H1 (cell line): ENCODE measurements at regions not wholly inside any gene's neighbourhood (a gene's known extent, or its start where the extent isn't known, plus 50 kb on each side); places are given as distances from the start of the nearest gene placed in this dataset.

Source experiments
- CTCF ChIA-PET: fragments of 300-600 bp; sonication (Branson Sonifier 250); formaldehyde crosslinking; loops from one replicate; lab custom pipeline; 2021; ENCODE audit not compliant: partially characterized antibody; lab: Charles Lee
- POLR2A ChIA-PET: fragments of 300-600 bp; sonication (Branson Sonifier 250); formaldehyde crosslinking; loops from one replicate; lab custom pipeline; 2021; ENCODE audit warnings: inconsistent platforms; ENCODE audit not compliant: partially characterized antibody; lab: Charles Lee
- DNase-seq, 2 experiments: peaks; one replicate each; pipeline versions ENCODE4 v3.0.0 to v3.0.0-alpha.2; 2010 to 2022; ENCODE audit warnings: low spot score in 2 of 2, low read depth in 1 of 2, mixed read lengths in 1 of 2
- FAIRE-seq: peaks from 2 replicates; lab custom pipeline; 2011; peaks lifted over from hg19 to GRCh38; lab: Jason Lieb, UNC
- H2AFZ ChIP-seq: 2 replicates; pipeline ENCODE4 v1.8.1; 2012; ENCODE audit warnings: low read length, inconsistent platforms
- H2AK5ac ChIP-seq: 2 replicates; pipeline ENCODE4 v1.6.1; 2013; ENCODE audit warnings: low read depth, low read length
- H2BK120ac ChIP-seq: replicated peaks from 2 replicates; pipeline ENCODE3; 2013; ENCODE audit warnings: low read depth, low read length, inconsistent platforms
- H2BK12ac ChIP-seq: 2 replicates; pipeline ENCODE4 v1.6.1; 2013; ENCODE audit warnings: low read depth, low read length
- H2BK15ac ChIP-seq: 2 replicates; pipeline ENCODE4 v1.6.1; 2013; ENCODE audit warnings: low read length
- H2BK20ac ChIP-seq: 2 replicates; pipeline ENCODE4 v1.6.1; 2013; ENCODE audit warnings: low read length
- H2BK5ac ChIP-seq: 2 replicates; pipeline ENCODE4 v1.6.1; 2013; ENCODE audit warnings: low read depth, low read length
- H3K14ac ChIP-seq: 2 replicates; pipeline ENCODE4 v1.6.1; 2013; ENCODE audit warnings: inconsistent platforms; ENCODE audit not compliant: insufficient read length
- H3K18ac ChIP-seq: 2 replicates; pipeline ENCODE4 v1.6.1; 2013; ENCODE audit warnings: low read length; ENCODE audit errors: extremely low read depth
- H3K23ac ChIP-seq: 2 replicates; pipeline ENCODE4 v1.6.1; 2013; ENCODE audit warnings: inconsistent platforms; ENCODE audit not compliant: insufficient read length
- H3K23me2 ChIP-seq: 2 replicates; pipeline ENCODE4 v1.6.1; 2013; ENCODE audit warnings: low read depth, low read length
- H3K27ac ChIP-seq: 2 replicates; pipeline ENCODE4 v1.6.1; 2011; ENCODE audit warnings: low read depth, low read length, inconsistent platforms
- H3K27me3 ChIP-seq, 4 experiments: replicated peaks in 1 of 4; 1 replicate in 1 of 4; 2 replicates in 3 of 4; pipeline versions ENCODE4 v1.6.1 to v1.8.1; 2011 to 2013; ENCODE audit warnings: low read length in 3 of 4, mild to moderate bottlenecking in 3 of 4, inconsistent platforms in 2 of 4, mixed read lengths in 2 of 4, moderate library complexity in 1 of 4; ENCODE audit not compliant: control insufficient read depth in 3 of 4, insufficient read depth in 3 of 4; ENCODE audit errors: extremely low read depth in 1 of 4
- H3K36me3 ChIP-seq, 4 experiments: 2 replicates each; pipeline versions ENCODE4 v1.6.1 to v1.8.1; 2011 to 2013; ENCODE audit warnings: mild to moderate bottlenecking in 4 of 4, low read length in 3 of 4, moderate library complexity in 2 of 4, control low read depth in 1 of 4, inconsistent platforms in 1 of 4; ENCODE audit not compliant: insufficient read depth in 4 of 4, control insufficient read depth in 2 of 4
- H3K4ac ChIP-seq: replicated peaks from 2 replicates; pipeline ENCODE3; 2013; ENCODE audit warnings: low read length, low read depth, mixed read lengths, inconsistent platforms; ENCODE audit not compliant: insufficient read length
- H3K4me1 ChIP-seq, 4 experiments: replicated peaks in 1 of 4; 1 replicate in 1 of 4; 2 replicates in 3 of 4; pipeline versions ENCODE4 v1.6.1 to v1.8.1; 2011 to 2013; ENCODE audit warnings: low read length in 3 of 4, inconsistent platforms in 2 of 4, mixed read lengths in 1 of 4; ENCODE audit not compliant: insufficient read depth in 4 of 4, control insufficient read depth in 3 of 4
- H3K4me2 ChIP-seq, 2 experiments: 2 replicates each; pipeline versions ENCODE4 v1.6.1 to v1.8.1; 2011 to 2013; ENCODE audit warnings: low read depth in 2 of 2, low read length in 2 of 2, control low read depth in 1 of 2, inconsistent platforms in 1 of 2, mild to moderate bottlenecking in 1 of 2; ENCODE audit not compliant: insufficient read depth in 1 of 2
- H3K4me3 ChIP-seq, 4 experiments: fragments of 200-600, 300-600 bp in 1 of 4; sonication (generic), shearing (Covaris generic), sonication (Bioruptor Twin) in 1 of 4; 2 replicates each; pipeline versions ENCODE4 v1.5.1 to v1.8.1; 2011 to 2016; ENCODE audit warnings: low read length in 4 of 4, low read depth in 3 of 4, control low read depth in 2 of 4, inconsistent platforms in 2 of 4, mild to moderate bottlenecking in 2 of 4, mixed read lengths in 1 of 4, moderate library complexity in 1 of 4; ENCODE audit not compliant: insufficient read depth in 2 of 4; ENCODE audit errors: extremely low read depth in 1 of 4
- H3K56ac ChIP-seq: replicated peaks from 2 replicates; pipeline ENCODE3; 2013; ENCODE audit warnings: low read depth, mild to moderate bottlenecking, mixed read lengths, low read length, inconsistent platforms; ENCODE audit not compliant: insufficient read length
- H3K79me1 ChIP-seq: 2 replicates; pipeline ENCODE4 v1.6.1; 2013; ENCODE audit warnings: low read depth, low read length, control low read depth
- H3K79me2 ChIP-seq, 2 experiments: 2 replicates each; pipeline versions ENCODE4 v1.6.1 to v1.8.1; 2012 to 2013; ENCODE audit warnings: low read length in 2 of 2, mild to moderate bottlenecking in 2 of 2, inconsistent platforms in 1 of 2; ENCODE audit not compliant: insufficient read depth in 2 of 2, control insufficient read depth in 1 of 2
- H3K9ac ChIP-seq, 4 experiments: replicated peaks in 1 of 4; 1 replicate in 1 of 4; 2 replicates in 3 of 4; pipeline versions ENCODE4 v1.6.1 to v1.8.1; 2011 to 2013; ENCODE audit warnings: low read depth in 3 of 4, low read length in 3 of 4, control low read depth in 2 of 4, mild to moderate bottlenecking in 2 of 4, moderate library complexity in 2 of 4, inconsistent platforms in 1 of 4; ENCODE audit errors: extremely low read depth in 1 of 4
- H3K9me3 ChIP-seq, 2 experiments: 2 replicates each; pipeline versions ENCODE4 v1.6.1 to v1.8.1; 2012 to 2013; ENCODE audit warnings: mild to moderate bottlenecking in 2 of 2, moderate library complexity in 2 of 2, control low read depth in 1 of 2, inconsistent platforms in 1 of 2, low read depth in 1 of 2, low read length in 1 of 2, mixed read lengths in 1 of 2; ENCODE audit not compliant: insufficient read depth in 2 of 2
- H4K20me1 ChIP-seq, 2 experiments: replicated peaks in 1 of 2; 2 replicates each; pipeline versions ENCODE3 to v1.8.1; 2011 to 2013; ENCODE audit warnings: inconsistent platforms in 2 of 2, low read length in 2 of 2, mild to moderate bottlenecking in 1 of 2; ENCODE audit not compliant: insufficient read depth in 2 of 2, control insufficient read depth in 1 of 2
- H4K5ac ChIP-seq: 2 replicates; pipeline ENCODE4 v1.6.1; 2013; ENCODE audit warnings: low read length, low read depth, mixed read lengths, inconsistent platforms; ENCODE audit not compliant: insufficient read length
- H4K8ac ChIP-seq: 2 replicates; pipeline ENCODE4 v1.8.0; 2013; ENCODE audit warnings: mild to moderate bottlenecking, moderate library complexity, low read length, inconsistent platforms; ENCODE audit not compliant: insufficient read depth; ENCODE audit errors: extremely low read depth
- H4K91ac ChIP-seq: replicated peaks from 2 replicates; pipeline ENCODE3; 2013; ENCODE audit warnings: low read length, mixed read lengths, inconsistent platforms; ENCODE audit not compliant: insufficient read length
- ATF3 ChIP-seq: IDR thresholded peaks from 2 replicates; pipeline ENCODE4 v1.6.1; 2011; ENCODE audit warnings: low read depth, mild to moderate bottlenecking, low read length; ENCODE audit not compliant: insufficient read depth
- BCL11A ChIP-seq, 2 experiments: IDR thresholded peaks; one replicate each; pipeline ENCODE4 v1.6.1; 2011; ENCODE audit warnings: low read depth in 2 of 2, low read length in 2 of 2, mild to moderate bottlenecking in 2 of 2
- CBX8 ChIP-seq: fragments of 300-800, 300-1000 bp; sonication (generic); IDR thresholded peaks from 2 replicates; pipeline ENCODE4 v1.7.1; 2016; ENCODE audit warnings: low read depth, low read length, borderline replicate concordance
- CHD1 ChIP-seq: IDR thresholded peaks from 2 replicates; pipeline ENCODE4 v1.6.1; 2012; ENCODE audit warnings: low read depth, low read length, improper control_type of control experiment
- CTBP2 ChIP-seq: IDR thresholded peaks from 2 replicates; pipeline ENCODE4 v1.7.0; 2011; ENCODE audit warnings: borderline replicate concordance, mild to moderate bottlenecking, moderate library complexity, mixed read lengths, low read length; ENCODE audit not compliant: insufficient read depth, insufficient read length
- CTCF ChIP-seq, 3 experiments: IDR thresholded peaks; 1 replicate in 2 of 3; 2 replicates in 1 of 3; pipeline versions ENCODE4 v1.5.1 to v1.6.1; 2011; ENCODE audit warnings: low read length in 3 of 3, mild to moderate bottlenecking in 3 of 3, inconsistent platforms in 2 of 3, low read depth in 1 of 3, moderate library complexity in 1 of 3; ENCODE audit not compliant: insufficient read depth in 1 of 3; ENCODE audit errors: control extremely low read depth in 1 of 3
- EZH2 ChIP-seq: fragments of 200-600 bp; sonication (generic); IDR thresholded peaks from 2 replicates; pipeline ENCODE4 v1.7.1; 2012; ENCODE audit warnings: low read depth, mild to moderate bottlenecking, moderate library complexity, low read length, inconsistent platforms; ENCODE audit not compliant: severe bottlenecking
- KDM1A ChIP-seq: fragments of 200-600, 300-600 bp; sonication (generic); IDR thresholded peaks from 2 replicates; pipeline ENCODE4 v1.7.1; 2016; ENCODE audit warnings: mild to moderate bottlenecking, low read length, borderline replicate concordance
- PHF8 ChIP-seq: fragments of 200-600 bp; sonication (generic); conservative IDR thresholded peaks from 2 replicates; pipeline ENCODE4 v1.7.1; 2012; ENCODE audit warnings: low read depth, mild to moderate bottlenecking, inconsistent platforms, low read length, moderate library complexity
- TAF1 ChIP-seq: IDR thresholded peaks from 2 replicates; pipeline ENCODE4 v1.6.1; 2011; ENCODE audit warnings: mild to moderate bottlenecking, low read depth, low read length
- TEAD4 ChIP-seq: IDR thresholded peaks from 2 replicates; pipeline ENCODE4 v1.6.1; 2012; ENCODE audit warnings: low read depth, low read length, inconsistent platforms, mixed read lengths
- YY1 ChIP-seq: IDR thresholded peaks from 2 replicates; pipeline ENCODE4 v1.6.1; 2011; ENCODE audit warnings: low read depth, mild to moderate bottlenecking, low read length
- WGBS, 2 experiments: shearing (Covaris generic) in 1 of 2; methylation state at CpG; one replicate each; pipeline versions ENCODE4 v1.1.6 to v1.1.7; 2013 to 2015; ENCODE audit warnings: low lambda C conversion rate in 2 of 2, mixed read lengths in 2 of 2, inconsistent platforms in 1 of 2, low coverage in 1 of 2, missing lambda C conversion rate in 1 of 2; ENCODE audit not compliant: insufficient replicate concordance in 2 of 2, insufficient coverage in 1 of 2, insufficient read length in 1 of 2; ENCODE audit errors: extremely low coverage in 1 of 2, missing lambda C conversion rate in 1 of 2; 5-methylcytosine and 5-hydroxymethylcytosine counted together

GRCh38 chr10:9877978-9878377 lies 1139.7 kb upstream of the CELF2 start:
- no peak overlapping the region for H3K23ac ChIP-seq
- H2BK5ac ChIP-seq: no peak overlapping the region
- no peaks in the 10 kb centered on the region for H3K4me1 ChIP-seq
- H3K9ac ChIP-seq: no peak overlapping the region
- no peak overlapping the region for H2BK120ac ChIP-seq
- H3K14ac ChIP-seq: no peak overlapping the region
- H2BK12ac ChIP-seq: no peak overlapping the region
- H3K79me1 ChIP-seq: no peaks in the 10 kb centered on the region
- no peak overlapping the region for H2BK20ac ChIP-seq
- no peaks in the 10 kb centered on the region; a peak in 1 of 7 replicates for H3K27me3 ChIP-seq
- no peak overlapping the region for H4K5ac ChIP-seq
- no peak overlapping the region for H3K4me3 ChIP-seq
- H2BK15ac ChIP-seq: no peak overlapping the region
- H2AK5ac ChIP-seq: no peak overlapping the region
- DNase-seq (no peak), FAIRE-seq (no peak)
- H4K20me1 ChIP-seq: no peaks in the 10 kb centered on the region
- 95% methylated on average over 11 of the region's 12 CpGs; no CpG with 5 or more reads in 1 of the 2 experiments for WGBS, 2 experiments
- no peak overlapping the region for H3K18ac ChIP-seq
- H3K23me2 ChIP-seq: peaks cover 2% of the 10 kb centered on the region; the same call in 1 of the 2 replicates
- no peak overlapping the region; the same call in 1 of the 2 replicates for H2AFZ ChIP-seq
- H3K4ac ChIP-seq: no peak overlapping the region
- H4K8ac ChIP-seq: no peak overlapping the region
- no peaks in the 10 kb centered on the region for H3K36me3 ChIP-seq
- no peak overlapping the region for H3K27ac ChIP-seq
- no peaks in the 10 kb centered on the region for H3K79me2 ChIP-seq
- no peak overlapping the region for H3K56ac ChIP-seq
- no peak overlapping the region for H4K91ac ChIP-seq
- H3K9me3 ChIP-seq: no peaks in the 10 kb centered on the region; a peak in 1 of 4 replicates
- POLR2A ChIA-PET: no interaction called here
- no peak overlapping the region for H3K4me2 ChIP-seq
- CTCF ChIA-PET: no interaction called here
- TF ChIP-seq CBX8 (no peak), BCL11A (IDR thresholded peaks at IDR 0.05; ENCODE audit: low read depth in 2 of 2, low read length in 2 of 2) (no peak), PHF8 (no peak), TEAD4 (no peak), EZH2 (no peak), CTCF (IDR thresholded peaks at IDR 0.05; ENCODE audit: control extremely low read depth in 1 of 3, insufficient read depth in 1 of 3, low read depth in 1 of 3, low read length in 3 of 3) (no peak), YY1 (no peak), KDM1A (no peak), CTBP2 (no peak), TAF1 (no peak), ATF3 (no peak), CHD1 (no peak)
